Osteoblast (primary cell): ENCODE measurements at regions not wholly inside any gene's neighbourhood (a gene's known extent, or its start where the extent isn't known, plus 50 kb on each side); places are given as distances from the start of the nearest gene placed in this dataset.
"Not testable (repeated sequence)": the region's sequence is repeated elsewhere in the genome, so short reads cannot be mapped to it uniquely, and the experiment has no call there.

Source experiments
- DNase-seq: peaks from one replicate; pipeline ENCODE4 v3.0.0; 2011; ENCODE audit warnings: low spot score, mixed read lengths; ENCODE audit not compliant: insufficient read length; ENCODE audit errors: missing footprints
- H2AFZ ChIP-seq: 2 replicates; pipeline ENCODE4 v1.6.0; 2011; ENCODE audit warnings: mild to moderate bottlenecking, low read length
- H3K27ac ChIP-seq: 2 replicates; pipeline ENCODE4 v1.5.1; 2011; ENCODE audit warnings: mild to moderate bottlenecking, low read depth, low read length, moderate library complexity
- H3K27me3 ChIP-seq: 2 replicates; pipeline ENCODE4 v1.6.0; 2012; ENCODE audit warnings: mild to moderate bottlenecking, control low read depth, inconsistent platforms, low read length, moderate library complexity; ENCODE audit not compliant: insufficient read depth
- H3K36me3 ChIP-seq: 2 replicates; pipeline ENCODE4 v1.5.1; 2011; ENCODE audit warnings: mild to moderate bottlenecking, low read length, control low read depth, moderate library complexity; ENCODE audit not compliant: insufficient read depth
- H3K4me1 ChIP-seq: 2 replicates; pipeline ENCODE4 v1.5.1; 2011; ENCODE audit warnings: mild to moderate bottlenecking, low read length, control low read depth, moderate library complexity; ENCODE audit not compliant: insufficient read depth
- H3K4me2 ChIP-seq: 2 replicates; pipeline ENCODE4 v1.6.0; 2011; ENCODE audit warnings: mild to moderate bottlenecking, low read length; ENCODE audit not compliant: insufficient read depth
- H3K4me3 ChIP-seq: fragments of 200-600 bp; sonication (generic); 3 replicates; pipeline ENCODE4 v1.5.1; 2012; ENCODE audit warnings: mild to moderate bottlenecking, low read length, inconsistent platforms; ENCODE audit not compliant: insufficient read depth
- H3K79me2 ChIP-seq: 2 replicates; pipeline ENCODE4 v1.6.0; 2012; ENCODE audit warnings: mild to moderate bottlenecking, low read length, control low read depth, inconsistent platforms; ENCODE audit not compliant: insufficient read depth
- H3K9me3 ChIP-seq: 2 replicates; pipeline ENCODE4 v1.5.1; 2011; ENCODE audit warnings: low read depth, low read length, control low read depth
- H4K20me1 ChIP-seq: 2 replicates; pipeline ENCODE4 v1.6.0; 2012; ENCODE audit warnings: mild to moderate bottlenecking, low read length, control low read depth; ENCODE audit not compliant: insufficient read depth
- CTCF ChIP-seq: IDR thresholded peaks from 2 replicates; pipeline ENCODE4 v1.5.1; 2011; ENCODE audit warnings: mild to moderate bottlenecking, low read depth, low read length, moderate library complexity; ENCODE audit errors: extremely low read depth

GRCh38 chr14:106343626-106344025 is 817.2 kb downstream of the TMEM121 start:
- no peak for TF ChIP-seq CTCF
- H3K4me3 ChIP-seq, result no peak overlapping the region
- H3K9me3 ChIP-seq, result no peaks in the 10 kb centered on the region
- H3K4me2 ChIP-seq, result no peak overlapping the region
- no peak overlapping the region for H3K27ac ChIP-seq
- H3K4me1 ChIP-seq, result no peaks in the 10 kb centered on the region
- no peaks in the 10 kb centered on the region for H3K79me2 ChIP-seq
- H3K36me3 ChIP-seq, result no peaks in the 10 kb centered on the region
- H3K27me3 ChIP-seq, result no peaks in the 10 kb centered on the region
- no peak for DNase-seq
- no peak overlapping the region for H2AFZ ChIP-seq
- H4K20me1 ChIP-seq, result no peaks in the 10 kb centered on the region

GRCh38 chr14:106344065-106344614 is 817.8 kb downstream of the TMEM121 start:
- not testable (repeated sequence) for H3K79me2 ChIP-seq, H3K27me3 ChIP-seq, H4K20me1 ChIP-seq, H3K27ac ChIP-seq, DNase-seq, H3K4me2 ChIP-seq, H3K4me1 ChIP-seq, H2AFZ ChIP-seq, H3K36me3 ChIP-seq, H3K9me3 ChIP-seq, H3K4me3 ChIP-seq

- H3K27me3 ChIP-seq, H4K20me1 ChIP-seq, H3K4me3 ChIP-seq, H3K4me2 ChIP-seq, DNase-seq, H3K36me3 ChIP-seq, H3K9me3 ChIP-seq, H3K27ac ChIP-seq, H3K79me2 ChIP-seq, H2AFZ ChIP-seq, H3K4me1 ChIP-seq: not testable (repeated sequence)
These were observed 818.6 kb downstream of the TMEM121 start for GRCh38 chr14:106344791-106345479.

- H4K20me1 ChIP-seq, result no peaks in the 10 kb centered on the region
- no peaks in the 10 kb centered on the region for H3K79me2 ChIP-seq
These were observed 819.7 kb downstream of the TMEM121 start for GRCh38 chr14:106346084-106346483.

More at GRCh38 chr14:106346084-106346483, 819.7 kb downstream of the TMEM121 start:
- Histone ChIP-seq H3K4me2 (no peak overlapping the region), H3K27me3 (no peaks in the 10 kb centered on the region), H2AFZ (no peak overlapping the region), H3K9me3 (no peaks in the 10 kb centered on the region), H3K4me1 (no peaks in the 10 kb centered on the region), H3K4me3 (no peak overlapping the region), H3K27ac (no peak overlapping the region), H3K36me3 (no peaks in the 10 kb centered on the region)
- TF ChIP-seq CTCF, result no peak
- no peak for DNase-seq
